Loucy (cell line): ENCODE measurements at regions not wholly inside any gene's neighbourhood (a gene's known extent, or its start where the extent isn't known, plus 50 kb on each side); places are given as distances from the start of the nearest gene placed in this dataset.

ENCODE experiments used
- H2AFZ ChIP-seq: fragments of 200-600 bp; sonication (generic); 2 replicates; pipeline ENCODE4 v1.6.0; 2016; ENCODE audit warnings: antibody characterized with exemption, mild to moderate bottlenecking, low read length, moderate library complexity
- H3F3A ChIP-seq: fragments of 200-600 bp; 2 replicates; pipeline ENCODE4 v1.6.0; 2016; ENCODE audit warnings: antibody characterized with exemption, low read depth, mild to moderate bottlenecking
- H3K27me3 ChIP-seq: fragments of 200-600 bp; sonication (generic); 2 replicates; pipeline ENCODE4 v1.6.1; 2014; ENCODE audit warnings: low read length, mild to moderate bottlenecking; ENCODE audit not compliant: insufficient read depth, poor library complexity, severe bottlenecking
- H3K36me3 ChIP-seq: fragments of 200-600 bp; sonication (generic); 2 replicates; pipeline ENCODE4 v1.6.1; 2016; ENCODE audit warnings: low read length; ENCODE audit not compliant: insufficient read depth
- H3K4me1 ChIP-seq: fragments of 200-600 bp; sonication (generic); 2 replicates; pipeline ENCODE4 v1.5.1; 2014; ENCODE audit warnings: low read length, mild to moderate bottlenecking; ENCODE audit not compliant: insufficient read depth, poor library complexity, severe bottlenecking
- H3K4me2 ChIP-seq: fragments of 200-600 bp; sonication (generic); 2 replicates; pipeline ENCODE4 v1.6.0; 2014; ENCODE audit warnings: antibody characterized with exemption, low read length, low read depth, mild to moderate bottlenecking; ENCODE audit not compliant: poor library complexity, severe bottlenecking
- H3K4me3 ChIP-seq: fragments of 200-600 bp; sonication (generic); 2 replicates; pipeline ENCODE4 v1.5.1; 2014; ENCODE audit warnings: low read length, mild to moderate bottlenecking, mixed read lengths; ENCODE audit not compliant: poor library complexity, severe bottlenecking
- H3K79me2 ChIP-seq: fragments of 200-600 bp; sonication (generic); 2 replicates; pipeline ENCODE4 v1.6.1; 2014; ENCODE audit warnings: low read length; ENCODE audit not compliant: insufficient read depth
- H3K9ac ChIP-seq: fragments of 200-600 bp; sonication (generic); 2 replicates; pipeline ENCODE4 v1.6.0; 2014; ENCODE audit warnings: mild to moderate bottlenecking, low read depth, low read length, moderate library complexity; ENCODE audit not compliant: poor library complexity, severe bottlenecking
- H3K9me2 ChIP-seq: fragments of 200-600 bp; sonication (generic); replicated peaks from 2 replicates; pipeline ENCODE4 v1.6.1; 2016; ENCODE audit warnings: low read depth, low read length, mixed read lengths
- H3K9me3 ChIP-seq: fragments of 200-600 bp; sonication (generic); 2 replicates; pipeline ENCODE4 v1.6.1; 2014; ENCODE audit warnings: mild to moderate bottlenecking, antibody characterized with exemption, low read length, low read depth; ENCODE audit not compliant: insufficient read depth
- H4K20me1 ChIP-seq: fragments of 200-600 bp; sonication (generic); 2 replicates; pipeline ENCODE4 v1.6.0; 2014; ENCODE audit warnings: antibody characterized with exemption, low read length, mild to moderate bottlenecking; ENCODE audit not compliant: insufficient read depth, poor library complexity, severe bottlenecking
- CTCF ChIP-seq: fragments of 200-600 bp; sonication (generic); conservative IDR thresholded peaks from 2 replicates; pipeline ENCODE4 v1.5.1; 2014; ENCODE audit warnings: mild to moderate bottlenecking, antibody characterized with exemption, low read length
- EZH2phosphoT487 ChIP-seq: fragments of 200-600 bp; IDR thresholded peaks from 2 replicates; pipeline ENCODE4 v1.6.1; 2018; ENCODE audit warnings: antibody characterized with exemption, mild to moderate bottlenecking, moderate library complexity, borderline replicate concordance

GRCh38 chr22:34135749-34136148 is 215.5 kb upstream of the LARGE1 start:
- no peak for TF ChIP-seq CTCF
- no peak for TF ChIP-seq EZH2phosphoT487
- Histone ChIP-seq H3K9me2 (no peaks in the 10 kb centered on the region), H3K79me2 (no peaks in the 10 kb centered on the region)

GRCh38 chr22:34150023-34150422 is 229.7 kb upstream of the LARGE1 start:
- no peaks in the 10 kb centered on the region for H3K79me2 ChIP-seq

More at GRCh38 chr22:34135749-34136148, 215.5 kb upstream of the LARGE1 start:
- Histone ChIP-seq H3K36me3 (no peaks in the 10 kb centered on the region), H4K20me1 (no peaks in the 10 kb centered on the region), H3F3A (no peaks in the 10 kb centered on the region), H3K27me3 (no peaks in the 10 kb centered on the region), H3K9ac (no peak overlapping the region), H3K4me1 (no peaks in the 10 kb centered on the region), H3K4me2 (no peak overlapping the region), H3K9me3 (0 out of 2 replicates have a peak, but pooled peaks cover 3% of the 10 kb centered on the region), H2AFZ (no peak overlapping the region), H3K4me3 (no peak overlapping the region)

GRCh38 chr22:34159491-34159890 is 239.2 kb upstream of the LARGE1 start:
- H2AFZ ChIP-seq, result no peak overlapping the region
- H3K4me2 ChIP-seq, result no peak overlapping the region
- H3K4me3 ChIP-seq, result no peak overlapping the region
- no peaks in the 10 kb centered on the region for H3K9me2 ChIP-seq
- H3K9me3 ChIP-seq, result no peaks in the 10 kb centered on the region
- no peak overlapping the region for H3K9ac ChIP-seq
- no peaks in the 10 kb centered on the region for H3K4me1 ChIP-seq
- no peaks in the 10 kb centered on the region for H4K20me1 ChIP-seq
- H3K79me2 ChIP-seq, result no peaks in the 10 kb centered on the region
- H3K36me3 ChIP-seq, result no peaks in the 10 kb centered on the region
- H3K27me3 ChIP-seq, result no peaks in the 10 kb centered on the region
- H3F3A ChIP-seq, result no peaks in the 10 kb centered on the region
- TF ChIP-seq EZH2phosphoT487 (no peak), CTCF (no peak)

More at GRCh38 chr22:34150023-34150422, 229.7 kb upstream of the LARGE1 start:
- no peaks in the 10 kb centered on the region for H4K20me1 ChIP-seq
- TF ChIP-seq CTCF (no peak), EZH2phosphoT487 (no peak)
- H3K4me3 ChIP-seq, result no peak overlapping the region
- H3K9me2 ChIP-seq, result no peaks in the 10 kb centered on the region
- H3K4me1 ChIP-seq, result no peaks in the 10 kb centered on the region
- no peaks in the 10 kb centered on the region for H3K27me3 ChIP-seq
- H3K9ac ChIP-seq, result no peak overlapping the region
- H3K9me3 ChIP-seq, result no peaks in the 10 kb centered on the region
- H3K36me3 ChIP-seq, result no peaks in the 10 kb centered on the region
- no peak overlapping the region for H3K4me2 ChIP-seq
- no peak overlapping the region for H2AFZ ChIP-seq
- no peaks in the 10 kb centered on the region for H3F3A ChIP-seq
